GM19240 (cell line): ENCODE measurements at regions not wholly inside any gene's neighbourhood (a gene's known extent, or its start where the extent isn't known, plus 50 kb on each side); places are given as distances from the start of the nearest gene placed in this dataset.
"Not testable (repeated sequence)": the region's sequence is repeated elsewhere in the genome, so short reads cannot be mapped to it uniquely, and the experiment has no call there.

ENCODE experiments used
- DNase-seq: peaks from one replicate; pipeline ENCODE4 v3.0.0; 2011; ENCODE audit warnings: low spot score; ENCODE audit not compliant: insufficient read length

DNA sequence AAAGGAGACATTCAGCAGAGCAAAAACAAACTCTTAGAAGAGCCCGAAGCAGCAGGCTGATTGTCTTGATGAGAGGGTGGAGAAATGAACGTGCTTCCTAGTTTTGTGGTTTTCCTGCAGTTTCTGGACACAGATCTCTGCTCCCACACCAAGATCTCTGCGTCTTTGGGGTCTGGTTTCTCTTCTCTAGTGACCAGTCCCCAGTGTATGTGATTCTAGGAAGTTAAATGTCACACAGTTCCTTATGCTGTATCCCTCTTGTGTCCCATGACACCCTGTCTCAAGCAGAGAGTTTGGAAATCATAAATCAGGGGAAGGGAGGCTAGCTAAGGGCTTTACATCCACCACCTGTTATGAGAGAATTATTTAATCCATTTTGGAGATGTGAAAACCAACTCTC, 55.4 kb upstream of the KLF14 start:
- no peak for DNase-seq

DNA sequence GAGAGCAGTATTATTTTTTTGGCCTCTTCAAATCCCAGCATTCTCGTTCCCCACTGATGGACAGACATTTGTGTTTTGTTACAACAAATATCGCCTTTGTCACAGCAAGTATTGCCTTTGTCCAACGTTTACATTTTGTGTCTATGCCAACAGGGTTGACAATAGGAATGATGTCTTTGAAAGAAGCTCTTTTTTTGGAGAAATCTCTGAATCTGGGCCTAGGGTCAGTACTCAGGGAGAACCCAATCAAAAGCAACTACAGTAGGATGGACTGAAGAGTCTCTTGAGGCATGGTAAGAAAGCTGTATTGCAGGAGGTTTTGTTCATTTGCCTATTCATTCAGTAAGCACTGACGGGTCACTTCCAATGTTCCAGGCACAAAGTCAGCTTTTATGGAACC, 57.7 kb upstream of the KLF14 start:
- no peak for DNase-seq

DNA sequence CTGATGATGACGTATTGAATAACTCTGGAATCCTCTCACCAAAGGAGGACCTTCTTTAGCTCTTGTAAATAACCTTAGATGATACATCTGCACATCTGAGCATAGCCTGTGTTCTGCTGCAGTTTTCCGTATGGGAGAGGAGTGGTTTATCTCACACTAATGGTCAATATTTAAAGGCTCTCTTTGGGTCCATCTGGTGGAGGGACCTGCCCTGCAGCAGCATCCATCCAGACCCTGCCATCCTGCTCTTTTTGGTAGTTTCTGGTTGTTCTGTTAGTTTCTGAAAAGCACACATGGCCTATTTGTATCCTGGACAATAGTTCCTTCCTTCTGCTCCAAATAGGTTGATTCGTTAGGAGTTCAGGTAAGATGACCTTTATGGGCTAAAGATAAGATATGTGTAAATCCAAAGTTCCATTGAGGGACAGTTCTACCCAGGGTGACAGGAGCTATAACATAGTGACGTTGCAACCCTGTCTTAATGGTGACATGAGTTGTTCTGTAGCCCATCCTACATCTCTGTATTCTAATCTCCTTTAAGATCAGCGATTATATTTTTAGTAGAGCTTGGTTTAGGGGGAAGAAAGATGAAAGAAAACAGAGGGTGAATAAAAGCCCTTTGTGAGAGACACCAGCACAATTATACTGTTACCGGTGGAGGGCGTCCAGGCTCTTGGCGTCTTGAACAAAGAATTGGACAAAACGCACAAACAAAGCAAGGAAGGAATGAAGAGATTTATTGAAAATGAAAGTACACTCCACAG, 60.0 kb upstream of the KLF14 start:
- no peak for DNase-seq

DNA sequence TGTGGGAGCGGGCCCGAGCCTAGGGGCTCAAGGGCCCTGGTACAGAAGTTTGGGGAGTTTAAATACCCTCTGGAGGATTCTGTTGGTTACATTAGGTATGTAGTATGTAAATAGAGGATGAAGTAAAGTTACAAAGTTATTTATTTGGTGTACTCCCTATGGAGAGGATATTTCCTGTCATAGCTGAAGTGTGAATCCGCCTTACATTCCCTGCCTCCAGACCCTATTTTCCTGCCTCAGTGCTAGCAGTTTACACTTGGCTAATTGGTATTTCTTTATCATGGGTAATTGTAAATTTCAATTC, 60.6 kb upstream of the KLF14 start:
- DNase-seq = no peak

DNA sequence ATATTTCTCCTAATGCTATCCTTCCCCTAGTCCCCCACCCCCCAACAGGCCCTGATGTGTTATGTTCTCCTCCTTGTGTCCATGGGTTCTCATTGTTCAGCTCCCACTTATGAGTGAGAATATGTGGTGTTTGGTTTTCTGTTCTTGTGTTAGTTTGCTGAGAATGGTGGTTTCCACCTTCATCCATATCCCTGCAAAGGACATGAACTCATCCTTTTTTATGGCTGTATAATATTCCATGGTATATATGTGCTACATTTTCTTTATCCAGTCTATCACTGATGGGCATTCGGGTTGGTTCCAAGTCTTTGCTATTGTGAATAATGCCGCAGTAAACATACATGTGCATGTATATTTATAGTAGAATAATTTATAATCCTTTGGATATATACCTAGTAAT, 62.4 kb upstream of the KLF14 start:
- DNase-seq = not testable (repeated sequence)

DNA sequence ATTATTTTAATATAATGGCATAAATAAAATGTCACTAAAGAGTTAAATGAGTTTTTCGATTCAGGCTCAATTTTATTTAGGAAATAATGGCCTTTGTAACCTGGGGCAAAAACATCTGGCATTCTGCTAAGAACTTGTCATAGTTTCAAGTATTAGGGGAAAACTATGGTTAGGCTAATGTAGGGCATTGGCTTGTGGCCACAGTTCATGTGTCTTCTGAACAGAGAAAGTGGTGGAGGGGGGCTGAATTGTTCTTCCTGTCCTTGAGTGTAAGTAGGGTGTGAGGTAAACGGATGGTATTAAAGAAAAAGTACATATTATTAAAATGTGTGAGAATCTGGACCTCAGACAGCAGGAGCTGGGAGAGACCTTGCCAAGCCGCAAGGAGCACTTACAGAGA, 69.1 kb upstream of the KLF14 start:
- no peak for DNase-seq

DNA sequence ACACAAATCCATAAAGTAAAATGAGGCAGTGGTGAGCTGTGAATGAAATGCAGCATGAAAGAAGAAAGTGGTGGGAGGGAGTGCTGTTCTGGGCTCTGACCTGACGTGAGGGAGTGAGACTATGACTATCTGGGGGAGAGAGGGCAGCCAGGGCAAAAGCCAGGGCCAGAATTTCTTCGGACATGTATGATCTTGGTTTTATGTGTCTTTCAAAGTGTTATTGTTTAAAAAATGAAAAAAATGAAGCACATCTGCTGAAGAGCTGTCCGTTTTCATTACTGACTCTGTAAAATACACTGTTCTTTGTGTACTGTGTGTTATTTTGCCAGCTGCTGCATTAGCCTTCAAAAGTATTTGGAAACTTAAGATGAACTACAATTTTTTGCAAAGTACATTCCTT, 70.2 kb upstream of the KLF14 start:
- DNase-seq = no peak

DNA sequence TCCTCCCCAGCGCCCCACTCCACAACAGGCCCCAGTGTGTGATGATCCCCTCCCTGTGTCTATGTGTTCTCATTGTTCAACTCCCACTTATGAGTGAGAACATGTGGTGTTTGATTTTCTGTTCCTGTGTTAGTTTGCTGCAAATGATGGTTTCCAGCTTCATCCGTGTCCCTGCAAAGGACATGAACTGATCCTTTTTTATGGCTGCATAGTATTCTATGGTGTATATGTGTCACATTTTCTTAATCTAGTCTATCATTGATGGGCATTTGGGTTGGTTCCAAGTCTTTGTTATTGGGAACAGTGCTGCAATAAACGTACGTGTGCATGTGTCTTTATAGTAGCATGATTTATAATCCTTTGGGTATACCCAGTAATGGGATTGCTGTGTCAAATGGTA, 78.8 kb upstream of the KLF14 start:
- DNase-seq = not testable (repeated sequence)

DNA sequence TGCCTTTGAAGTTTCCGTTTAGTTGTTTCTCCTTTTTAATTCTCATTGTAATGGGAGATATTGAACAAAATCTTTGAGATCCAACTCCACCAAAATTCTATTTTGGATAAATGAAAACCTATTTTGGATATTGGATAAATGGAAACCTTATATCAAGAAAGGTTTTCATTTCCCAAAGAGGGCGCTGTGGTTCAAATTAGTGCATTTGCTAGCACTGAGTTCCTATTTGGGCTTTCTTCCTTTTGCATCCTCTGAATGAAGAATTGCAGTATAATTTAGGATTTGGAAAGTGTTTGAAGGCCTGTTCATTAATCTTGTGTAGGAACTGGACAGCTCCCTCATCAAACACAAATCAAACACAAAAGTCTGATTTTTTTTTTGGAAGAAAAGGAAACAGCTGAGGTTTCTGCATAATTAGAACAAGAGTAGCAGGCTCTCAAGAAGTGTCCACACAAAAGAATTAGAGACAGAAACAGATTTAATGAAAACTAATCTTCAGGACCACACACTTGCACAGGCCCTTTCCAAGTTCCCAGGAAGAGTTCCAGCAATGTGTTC, 80.8 kb upstream of the KLF14 start:
- no peak for DNase-seq

DNA sequence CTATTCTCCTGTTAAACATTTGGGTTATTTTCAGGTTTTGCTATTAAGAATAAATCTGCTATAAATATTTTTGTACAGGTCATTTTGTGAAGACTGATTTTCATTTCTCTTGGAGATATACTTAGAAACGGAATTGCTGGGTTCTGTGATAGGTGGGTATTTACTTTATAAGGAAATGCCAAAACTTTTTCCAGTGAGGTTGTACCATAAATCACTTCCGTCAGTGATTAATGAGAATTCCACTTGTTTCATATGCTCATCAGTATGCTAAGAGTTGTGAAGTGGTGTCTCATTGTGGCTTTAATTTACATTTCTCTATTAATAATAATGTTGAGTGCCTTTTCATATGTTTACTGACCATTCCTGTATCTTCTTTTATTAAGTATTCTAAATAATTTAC, 84.0 kb upstream of the KLF14 start:
- no peak for DNase-seq

DNA sequence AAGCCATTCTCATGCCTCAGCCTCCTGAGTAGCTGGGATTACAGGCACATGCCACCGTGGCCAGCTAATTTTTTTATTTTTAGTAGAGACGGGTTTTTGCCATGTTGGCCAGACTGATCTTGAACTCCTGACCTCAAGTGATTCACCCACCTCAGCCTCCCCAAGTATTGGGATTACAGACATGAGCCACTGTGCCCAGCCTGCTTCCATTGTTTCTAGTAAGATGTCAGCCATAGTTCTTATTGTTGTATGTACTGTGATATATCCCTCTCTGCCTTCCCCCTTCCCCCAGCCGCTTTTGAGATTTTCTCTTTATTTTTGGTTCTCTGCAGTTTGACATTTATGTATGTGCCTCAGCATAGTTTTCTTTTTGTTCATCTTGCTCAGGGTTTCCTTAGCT, 87.9 kb upstream of the KLF14 start:
- no peak for DNase-seq

DNA sequence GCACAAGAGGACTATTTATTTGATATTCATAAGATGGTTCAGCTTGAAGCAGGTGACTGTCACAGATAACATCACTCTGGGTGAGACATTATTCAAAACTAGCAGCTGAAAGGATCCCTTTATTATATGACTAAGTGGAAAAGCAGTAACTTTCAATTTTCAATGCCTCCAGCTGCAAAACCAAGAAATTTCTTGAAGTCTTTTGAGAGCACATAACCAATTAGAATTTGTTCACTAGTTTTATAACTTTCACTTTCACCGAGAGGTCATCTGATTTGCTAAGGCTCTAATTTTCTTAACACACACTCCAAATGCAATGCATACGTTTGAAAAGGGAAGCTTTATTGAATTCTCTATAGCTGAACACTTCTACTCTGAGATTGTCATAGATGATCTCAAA, 88.6 kb upstream of the KLF14 start:
- no peak for DNase-seq

DNA sequence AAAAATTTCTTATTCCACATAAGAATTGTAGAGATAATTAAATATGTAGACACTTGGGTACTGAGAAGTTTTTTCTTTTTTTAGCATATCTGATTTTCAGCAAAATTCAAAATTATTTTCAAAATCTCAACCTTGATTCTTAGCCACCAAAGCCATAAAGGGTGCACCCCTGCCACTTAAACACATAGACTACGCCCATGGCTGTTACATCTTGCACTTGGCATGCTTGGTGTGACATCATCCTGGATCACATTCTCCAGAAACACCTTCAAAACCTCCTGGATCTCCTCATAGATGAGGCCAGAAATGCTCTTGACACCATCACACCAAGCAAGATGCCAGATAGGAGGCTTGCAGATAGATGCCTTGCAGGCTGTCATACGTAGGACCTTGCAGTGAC, 89.1 kb upstream of the KLF14 start:
- DNase-seq = no peak

DNA sequence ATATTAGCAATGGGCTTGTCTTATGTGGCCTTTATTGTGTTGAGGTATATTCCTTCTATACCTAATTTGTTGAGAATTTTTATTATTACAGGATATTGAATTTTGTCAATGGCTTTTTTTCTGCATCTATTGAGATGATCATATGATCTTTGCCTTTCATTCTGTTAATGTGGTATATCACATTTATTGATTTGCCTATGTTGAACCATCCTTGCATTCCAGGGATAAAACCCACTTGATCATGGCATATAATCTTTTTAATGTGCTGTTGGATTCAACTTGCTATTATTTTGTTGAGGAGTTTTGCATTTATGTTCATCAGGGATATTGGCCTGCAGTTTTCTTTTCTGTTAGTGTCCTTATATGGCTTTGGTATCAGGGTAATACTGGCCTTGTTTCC, 91.8 kb upstream of the KLF14 start:
- DNase-seq = no peak

DNA sequence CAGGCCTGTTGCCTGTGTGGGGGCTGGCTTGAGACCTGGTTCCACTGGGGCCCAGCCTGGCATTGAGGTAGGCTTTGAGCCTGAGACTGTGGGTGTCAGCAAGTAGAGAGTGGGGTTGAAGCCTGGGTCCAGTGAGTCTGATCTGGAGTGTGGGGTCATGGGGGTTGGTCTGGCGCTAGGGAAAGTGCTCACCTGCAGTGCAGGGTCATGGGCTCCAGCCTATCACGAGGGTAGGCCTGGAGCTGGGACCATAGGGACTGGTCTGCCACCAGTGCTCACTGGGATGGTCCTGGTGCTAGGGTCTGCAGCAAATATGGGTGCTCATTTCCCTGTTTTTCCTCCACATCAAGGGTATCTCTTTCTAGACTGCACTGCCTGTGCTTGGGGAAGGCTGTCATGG, 95.4 kb upstream of the KLF14 start:
- no peak for DNase-seq

DNA sequence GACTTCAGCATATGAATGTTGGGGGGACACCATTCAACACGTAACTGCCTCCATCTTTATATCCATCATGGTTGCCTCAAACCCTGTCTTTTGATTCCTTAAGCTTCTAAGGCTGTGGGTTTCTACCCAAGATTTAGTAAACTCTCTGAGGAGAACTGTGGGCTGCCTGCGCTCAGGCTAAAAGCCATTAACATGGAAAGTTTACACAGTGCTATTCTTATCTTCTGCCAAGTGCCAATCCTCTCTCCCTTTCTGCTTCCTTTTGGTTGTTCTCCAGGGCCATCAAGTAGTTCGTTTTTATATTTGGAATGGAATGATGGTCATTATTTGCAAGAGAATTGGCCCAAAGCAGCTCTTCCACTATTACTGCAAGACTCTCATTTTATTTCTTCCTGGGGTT, 97.3 kb upstream of the KLF14 start:
- DNase-seq = no peak

DNA sequence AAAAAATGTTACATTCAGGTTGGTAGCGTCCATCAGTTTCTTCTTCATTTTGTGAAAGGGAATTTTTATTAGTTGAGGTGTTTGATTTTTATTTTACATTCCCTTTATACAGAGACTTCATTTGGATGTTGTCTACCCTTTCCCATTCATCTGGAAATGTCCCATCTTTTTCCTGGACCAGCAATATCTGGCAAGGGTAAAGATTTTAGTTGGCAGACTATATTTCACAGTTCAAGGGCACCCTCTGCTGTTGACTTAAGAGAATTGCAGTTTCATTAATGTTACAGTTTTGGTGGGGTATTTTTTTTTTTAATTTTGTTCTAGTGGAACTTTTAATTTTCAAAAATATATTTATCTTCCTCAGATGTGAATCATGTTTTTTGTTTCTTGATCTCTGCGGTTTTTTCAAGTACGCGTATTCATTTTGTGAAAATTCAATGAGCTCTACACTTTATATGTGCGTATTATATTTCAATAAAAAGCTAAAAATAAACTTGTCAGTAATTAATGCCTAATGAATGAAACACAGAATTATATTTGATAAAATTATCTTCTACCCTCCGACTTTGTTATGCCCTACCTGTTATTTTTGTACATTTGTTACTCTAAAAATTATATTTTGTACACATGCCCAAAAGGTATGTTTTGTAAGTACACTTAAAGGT, 97.9 kb upstream of the KLF14 start:
- no peak for DNase-seq

DNA sequence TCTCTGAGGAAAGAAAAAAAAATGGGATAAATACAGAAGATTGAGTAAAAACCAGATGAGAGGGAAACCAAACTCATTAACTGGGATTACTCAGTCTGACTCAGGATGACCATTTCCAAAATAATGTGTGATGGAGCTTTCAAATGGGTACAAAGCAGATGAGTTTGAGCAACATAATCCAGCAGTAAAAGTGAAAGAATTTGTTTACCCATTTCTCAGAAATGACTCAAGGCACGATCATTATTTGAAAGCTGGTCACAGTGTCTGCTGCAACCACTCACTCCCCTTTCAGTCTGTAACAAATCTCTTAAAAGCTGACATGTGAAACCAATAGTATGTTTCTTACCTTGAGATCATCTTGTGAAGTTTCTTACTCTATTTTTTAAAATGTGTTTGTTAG, 104.7 kb upstream of the KLF14 start:
- peak; percentile 40 for DNase-seq

DNA sequence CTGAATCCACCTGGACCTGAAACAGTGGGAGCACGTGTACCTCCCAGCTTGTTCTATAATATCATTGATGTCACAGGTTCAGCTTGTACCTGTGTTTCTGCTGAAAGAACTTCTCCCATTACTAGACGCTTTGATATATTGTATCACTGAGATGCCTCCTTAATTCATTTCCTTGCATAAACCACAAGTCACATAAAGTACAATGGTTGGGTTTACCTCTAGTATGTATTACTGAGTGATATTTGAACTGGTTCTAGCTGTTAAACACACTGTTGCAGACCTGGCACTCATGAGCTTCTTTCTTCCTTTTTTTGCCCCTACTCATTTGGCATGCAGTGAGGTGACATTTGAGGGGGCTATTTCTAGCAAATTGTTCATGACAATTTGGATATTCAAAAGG, 106.6 kb upstream of the KLF14 start:
- DNase-seq = no peak

DNA sequence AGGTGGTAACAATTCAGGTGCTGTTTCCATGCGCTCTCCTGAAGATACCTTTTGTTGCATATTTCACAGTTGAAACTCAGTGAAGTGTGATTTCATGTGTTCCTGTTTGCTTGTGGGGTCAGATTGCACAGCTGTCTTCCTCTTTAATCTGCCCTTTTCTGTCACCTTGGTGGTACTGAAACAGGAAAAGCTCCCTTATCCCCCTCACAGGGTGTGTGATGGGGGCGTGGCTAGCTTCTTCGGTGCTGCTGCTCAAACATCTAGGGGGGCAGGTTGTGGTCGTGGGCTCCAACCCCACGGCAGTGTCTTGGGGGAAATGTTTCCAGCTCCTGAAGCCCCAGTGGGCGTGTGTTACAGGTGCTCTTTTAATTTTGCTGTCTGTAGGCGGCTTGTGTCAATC, 107.4 kb upstream of the KLF14 start:
- no peak for DNase-seq

DNA sequence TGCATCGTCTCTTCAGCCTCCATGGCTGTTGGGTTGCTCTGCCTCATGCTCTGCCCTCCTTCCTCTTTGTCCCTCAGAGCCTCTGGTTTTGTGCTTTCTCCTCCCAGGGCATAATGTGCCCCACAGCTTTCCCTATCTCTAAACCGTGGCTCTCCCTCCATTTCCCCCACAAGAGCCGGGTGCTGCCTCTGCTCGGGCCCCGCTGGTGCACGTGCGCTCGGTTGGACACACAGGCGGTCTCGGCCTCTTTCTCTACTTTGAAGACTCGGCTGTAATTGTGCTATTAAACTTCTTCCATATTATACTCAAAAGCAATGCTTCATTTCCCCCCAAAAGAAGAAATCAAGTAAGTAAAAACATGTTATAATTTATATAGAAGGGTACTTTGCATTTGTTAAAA, 109.7 kb upstream of the KLF14 start:
- DNase-seq = no peak

DNA sequence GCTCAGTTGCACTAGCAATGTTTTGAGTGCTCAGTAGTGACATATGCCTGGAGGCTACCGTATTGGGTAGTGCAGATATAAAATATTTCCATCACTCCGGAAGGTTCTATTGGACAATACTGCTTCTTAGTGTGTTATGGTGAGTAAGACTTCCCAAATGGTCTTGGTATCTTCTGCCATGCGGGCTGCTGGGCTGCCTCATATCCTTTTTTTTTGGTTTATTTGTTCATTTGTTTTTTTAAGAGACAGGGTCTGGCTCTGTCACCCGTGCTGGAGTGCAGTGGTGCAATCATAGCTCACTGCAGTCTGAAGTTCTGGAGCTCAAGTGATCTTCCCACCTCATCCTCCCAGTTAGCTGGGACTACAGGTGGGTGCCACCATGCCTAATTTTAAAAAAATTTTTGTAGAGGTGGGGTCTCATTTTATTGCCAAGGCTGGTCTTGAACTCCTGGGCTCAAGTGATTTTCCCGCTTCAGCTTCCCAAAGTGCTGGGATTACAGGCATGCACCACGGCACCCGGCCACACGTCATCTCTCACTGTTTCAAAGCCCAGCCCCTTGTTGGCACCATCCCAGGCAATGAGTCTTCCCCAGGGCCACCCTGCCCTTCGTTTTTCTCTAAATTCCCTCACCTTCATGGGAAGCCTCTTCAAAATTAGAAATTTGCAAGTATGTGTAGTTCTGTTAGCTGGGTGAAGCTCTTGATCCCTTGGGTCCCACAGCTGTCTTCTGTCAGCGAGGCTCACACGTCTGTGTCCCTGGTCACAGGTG, 111.0 kb upstream of the KLF14 start:
- DNase-seq = no peak
